GM23338 (cell line): ENCODE measurements at regions not wholly inside any gene's neighbourhood (a gene's known extent, or its start where the extent isn't known, plus 50 kb on each side); places are given as distances from the start of the nearest gene placed in this dataset.

Experiments
- CREB1 ChIP-seq: fragments of 250-450 bp; sonication (Bioruptor Pico); IDR thresholded peaks from 2 replicates; pipeline ENCODE4 v1.5.0; 2020; ENCODE audit warnings: low read depth, mild to moderate bottlenecking, moderate library complexity
- CTCF ChIP-seq, 2 experiments: fragments of 200-600 bp in 1 of 2; sonication (generic) in 1 of 2; conservative IDR thresholded peaks; 2 replicates each; pipeline versions ENCODE4 v1.5.1 to v1.6.1; 2016 to 2017; ENCODE audit warnings: antibody characterized with exemption in 2 of 2, low read depth in 2 of 2, mild to moderate bottlenecking in 2 of 2, moderate library complexity in 1 of 2
- EZH2 ChIP-seq: fragments of 200-600 bp; sonication (generic); IDR thresholded peaks from one replicate; pipeline ENCODE4 v1.8.0; 2017; ENCODE audit warnings: antibody characterized with exemption, mild to moderate bottlenecking, low read depth; ENCODE audit not compliant: unreplicated experiment
- EZH2phosphoT487 ChIP-seq: fragments of 200-600 bp; sonication (generic); IDR thresholded peaks from one replicate; pipeline ENCODE4 v1.8.1; 2018; ENCODE audit warnings: antibody characterized with exemption; ENCODE audit not compliant: unreplicated experiment
- JUNB ChIP-seq: IDR thresholded peaks from one replicate; pipeline ENCODE4 v1.6.1; 2016; ENCODE audit warnings: antibody characterized with exemption; ENCODE audit not compliant: unreplicated experiment
- STAT1 ChIP-seq: IDR thresholded peaks from one replicate; pipeline ENCODE4 v1.6.1; 2016; ENCODE audit warnings: antibody characterized with exemption; ENCODE audit not compliant: unreplicated experiment
- ZNF114 ChIP-seq: fragments of 250-450 bp; sonication (Bioruptor Pico); IDR thresholded peaks from 2 replicates; pipeline ENCODE4 v1.5.0; 2020; ENCODE audit warnings: mild to moderate bottlenecking, moderate library complexity
- ZNF331 ChIP-seq: fragments of 250-450 bp; sonication (Bioruptor Pico); IDR thresholded peaks from 2 replicates; pipeline ENCODE4 v1.5.0; 2020; ENCODE audit warnings: low read depth, mild to moderate bottlenecking, moderate library complexity
- ZNF462 ChIP-seq: fragments of 250-450 bp; sonication (Bioruptor Pico); IDR thresholded peaks from 2 replicates; pipeline ENCODE4 v1.5.0; 2020; ENCODE audit warnings: mild to moderate bottlenecking, moderate library complexity

- TF ChIP-seq ZNF462 (CRISPR knock-in tag): no peak
- no peak for TF ChIP-seq STAT1
- no peak for TF ChIP-seq JUNB
- no peak for TF ChIP-seq EZH2
- no peak for TF ChIP-seq ZNF331 (CRISPR knock-in tag)
- no peak for TF ChIP-seq EZH2phosphoT487
- TF ChIP-seq CREB1 (CRISPR knock-in tag): no peak
- TF ChIP-seq ZNF114 (CRISPR knock-in tag): no peak
- no peak for TF ChIP-seq CTCF (conservative IDR thresholded peaks at IDR 0.05; ENCODE audit: low read depth in 2 of 2)
Observed at GRCh38 chr1:82371844-82372498, 571.2 kb downstream of the ADGRL2 start (continued).
